ENCODE measurements at regions not wholly inside any gene's neighbourhood (a gene's known extent, or its start where the extent isn't known, plus 50 kb on each side); places are given as distances from the start of the nearest gene placed in this dataset.

DNA sequence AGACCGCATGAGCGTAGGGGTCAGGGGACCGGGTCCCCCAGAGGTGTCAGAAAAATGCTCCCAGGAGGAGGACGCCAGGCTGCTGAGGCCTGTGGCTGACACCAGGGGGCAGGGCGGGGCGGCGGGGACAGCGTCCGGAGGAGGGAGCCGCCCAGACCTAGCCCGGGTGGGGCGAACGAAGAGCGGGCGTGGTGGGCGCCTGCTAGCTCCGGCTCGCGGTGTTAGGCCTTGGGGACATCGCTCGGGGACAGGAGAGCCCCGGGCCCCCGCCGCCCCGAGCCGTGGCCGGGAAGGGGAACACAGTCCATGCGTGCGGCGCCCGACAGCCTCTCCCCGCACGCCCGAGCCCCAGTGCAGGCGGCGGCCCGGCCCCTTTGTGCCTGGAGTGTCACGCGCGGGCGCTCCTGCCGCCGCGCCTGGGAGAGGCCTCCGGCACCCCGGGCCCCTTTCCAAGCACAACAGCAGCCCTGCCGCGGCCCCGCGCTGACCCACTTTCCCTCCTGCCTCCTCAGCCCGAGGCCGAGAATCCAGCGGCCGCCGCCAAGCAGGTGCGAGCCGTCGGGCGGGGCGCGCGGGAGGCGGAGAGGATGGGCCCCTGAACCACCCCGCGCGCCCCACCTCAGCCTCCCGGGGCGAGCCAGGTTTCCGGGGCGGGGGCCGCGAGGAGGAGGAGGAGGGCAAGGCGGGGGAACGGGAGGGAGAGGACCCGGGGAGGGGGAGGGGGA, 111.0 kb upstream of the KLF13 start:
- Histone ChIP-seq H3K79me2 (ENCODE audit: low read length) (no peaks in the 10 kb centered on the region), H3K9ac (ENCODE audit: low read length) (peak overlapping the region; percentile 38), H2AFZ (ENCODE audit: low read length) (peak overlapping the region; percentile 83), H3K27me3 (ENCODE audit: low read length) (no peaks in the 10 kb centered on the region), H3K9me3 (ENCODE audit: low read length) (no peaks in the 10 kb centered on the region), H3K9me2 (replicated peaks; ENCODE audit: low read length) (no peaks in the 10 kb centered on the region), H3K4me1 (ENCODE audit: insufficient read depth, low read length) (peaks cover 11% of the 10 kb centered on the region; the same call in 1 of the 2 replicates), H3K4me2 (ENCODE audit: low read length) (peak overlapping the region; percentile 86), H3K4me3 (ENCODE audit: low read length) (peak overlapping the region; percentile 67), H3F3A (ENCODE audit: low read length, unreplicated experiment) (no peaks in the 10 kb centered on the region), H3K36me3 (ENCODE audit: low read depth, low read length) (no peaks in the 10 kb centered on the region), H3K27ac (ENCODE audit: low read length) (no peak overlapping the region), H4K20me1 (ENCODE audit: low read length) (no peaks in the 10 kb centered on the region)
- ChIA-PET POLR2A (ENCODE audit: unreplicated experiment) (no interaction called here), CTCF (interaction anchor here (0.5 kb wide), 1 partner anchor 273 kb away, joined by 3 read pairs; no protein-coding TSS in a partner anchor)
- DNase-seq (peak; percentile 62), ATAC-seq (peak; percentile 79)
- no TSS peak for BruUV-seq (replicated peaks)
- intact Hi-C loops (cut with micrococcal nuclease) = loop anchor here (1.0 to 5.0 kb wide), 3 partner anchors 113 to 274 kb away; no protein-coding TSS in a partner anchor
- TF ChIP-seq EZH2 (IDR thresholded peaks at IDR 0.05; ENCODE audit: low read length, unreplicated experiment) = no peak
- no peak for TF ChIP-seq EZH2phosphoT487 (IDR thresholded peaks at IDR 0.05; ENCODE audit: borderline replicate concordance, low read length)
- TF ChIP-seq, protein P1, sequence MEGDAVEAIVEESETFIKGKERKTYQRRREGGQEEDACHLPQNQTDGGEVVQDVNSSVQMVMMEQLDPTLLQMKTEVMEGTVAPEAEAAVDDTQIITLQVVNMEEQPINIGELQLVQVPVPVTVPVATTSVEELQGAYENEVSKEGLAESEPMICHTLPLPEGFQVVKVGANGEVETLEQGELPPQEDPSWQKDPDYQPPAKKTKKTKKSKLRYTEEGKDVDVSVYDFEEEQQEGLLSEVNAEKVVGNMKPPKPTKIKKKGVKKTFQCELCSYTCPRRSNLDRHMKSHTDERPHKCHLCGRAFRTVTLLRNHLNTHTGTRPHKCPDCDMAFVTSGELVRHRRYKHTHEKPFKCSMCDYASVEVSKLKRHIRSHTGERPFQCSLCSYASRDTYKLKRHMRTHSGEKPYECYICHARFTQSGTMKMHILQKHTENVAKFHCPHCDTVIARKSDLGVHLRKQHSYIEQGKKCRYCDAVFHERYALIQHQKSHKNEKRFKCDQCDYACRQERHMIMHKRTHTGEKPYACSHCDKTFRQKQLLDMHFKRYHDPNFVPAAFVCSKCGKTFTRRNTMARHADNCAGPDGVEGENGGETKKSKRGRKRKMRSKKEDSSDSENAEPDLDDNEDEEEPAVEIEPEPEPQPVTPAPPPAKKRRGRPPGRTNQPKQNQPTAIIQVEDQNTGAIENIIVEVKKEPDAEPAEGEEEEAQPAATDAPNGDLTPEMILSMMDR (conservative IDR thresholded peaks at IDR 0.05; ENCODE audit: low read depth, low read length) = peak; percentile 75

DNA sequence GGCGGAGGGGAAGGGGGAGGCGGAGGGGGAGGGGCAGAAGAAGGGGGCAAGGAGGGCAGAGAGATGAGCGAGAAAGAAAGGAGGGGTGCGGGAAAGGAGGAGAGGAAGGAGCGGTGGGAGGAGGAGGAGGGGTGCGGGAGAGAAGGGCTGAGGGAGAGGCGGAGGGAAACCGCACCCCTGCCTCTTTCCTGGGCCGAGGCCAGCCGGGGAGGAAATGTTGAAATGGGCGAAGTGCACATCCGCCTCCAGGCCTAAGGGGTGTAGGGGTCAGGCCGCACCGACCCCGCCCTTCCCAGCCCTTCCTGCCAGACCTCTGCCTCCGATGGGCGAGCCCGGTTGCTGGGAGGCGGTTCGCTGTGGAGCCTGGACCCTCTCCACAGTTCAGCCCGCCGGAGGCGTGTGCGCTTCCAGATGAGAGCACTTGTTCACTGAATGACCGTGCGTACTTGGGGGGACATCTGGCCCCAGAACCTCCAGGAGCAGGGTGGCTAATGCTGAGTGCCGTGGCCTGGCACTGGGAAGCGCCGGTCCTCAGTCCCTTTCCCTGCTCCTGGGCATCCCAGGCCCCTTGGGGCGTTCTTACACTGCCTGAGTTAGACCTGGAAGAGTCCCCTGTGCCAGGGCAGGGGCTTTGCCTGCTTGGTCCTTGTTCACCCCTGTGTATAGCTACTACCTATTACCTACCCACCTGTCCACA, 110.3 kb upstream of the KLF13 start:
- DNase-seq (peak; percentile 62), ATAC-seq (peak; percentile 66)
- Histone ChIP-seq H2AFZ (ENCODE audit: low read length) (peak overlapping the region; percentile 7; the same call in 1 of the 2 replicates), H3K4me2 (ENCODE audit: low read length) (peak overlapping the region; percentile 52), H3K79me2 (ENCODE audit: low read length) (no peaks in the 10 kb centered on the region), H3K36me3 (ENCODE audit: low read depth, low read length) (no peaks in the 10 kb centered on the region), H3K4me3 (ENCODE audit: low read length) (peak overlapping the region; percentile 23; the same call in 1 of the 2 replicates), H3K4me1 (ENCODE audit: insufficient read depth, low read length) (peaks cover 11% of the 10 kb centered on the region; the same call in 1 of the 2 replicates), H3K27ac (ENCODE audit: low read length) (no peak overlapping the region), H3K9me3 (ENCODE audit: low read length) (no peaks in the 10 kb centered on the region), H3F3A (ENCODE audit: low read length, unreplicated experiment) (no peaks in the 10 kb centered on the region), H4K20me1 (ENCODE audit: low read length) (no peaks in the 10 kb centered on the region), H3K27me3 (ENCODE audit: low read length) (no peaks in the 10 kb centered on the region), H3K9ac (ENCODE audit: low read length) (no peak overlapping the region), H3K9me2 (replicated peaks; ENCODE audit: low read length) (no peaks in the 10 kb centered on the region)
- TSS peak; percentile 54 for BruUV-seq (replicated peaks)
- CTCF ChIA-PET = no interaction called here
- TF ChIP-seq EZH2 (IDR thresholded peaks at IDR 0.05; ENCODE audit: low read length, unreplicated experiment) (no peak), EZH2phosphoT487 (IDR thresholded peaks at IDR 0.05; ENCODE audit: borderline replicate concordance, low read length) (no peak)
- TF ChIP-seq, protein P1 (conservative IDR thresholded peaks at IDR 0.05; ENCODE audit: low read depth, low read length) = no peak
- POLR2A ChIA-PET (ENCODE audit: unreplicated experiment) = interaction anchor here (0.6 to 0.7 kb wide), 2 partner anchors 58 to 176 kb away, joined by 5 read pairs; no protein-coding TSS in a partner anchor
- intact Hi-C loops (cut with micrococcal nuclease) = loop anchor here (5.0 kb wide), 1 partner anchor 221 kb away; no protein-coding TSS in a partner anchor
